ENCODE measurements at regions not wholly inside any gene's neighbourhood (a gene's known extent, or its start where the extent isn't known, plus 50 kb on each side); places are given as distances from the start of the nearest gene placed in this dataset.

DNA sequence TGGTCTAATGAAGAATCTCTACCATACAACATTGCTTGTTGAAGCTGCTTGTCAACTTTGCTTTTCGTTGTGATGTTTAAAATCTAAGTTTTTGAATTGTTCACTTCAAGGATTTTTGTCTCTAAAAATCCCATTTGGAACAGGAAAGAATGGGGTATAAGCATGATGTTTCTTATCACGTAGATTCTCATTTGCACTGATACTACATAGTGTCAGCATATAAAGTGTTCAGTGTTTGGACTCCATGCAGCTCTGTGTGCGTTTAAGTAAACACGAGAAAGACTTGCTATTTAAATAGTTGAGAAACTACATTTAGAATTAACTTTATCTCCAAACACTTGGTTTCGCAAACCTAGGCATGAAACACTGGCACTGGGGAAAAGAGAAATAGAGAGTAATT is 452.5 kb downstream of the NKX6-1 start:
- DNase-seq (ENCODE audit: low spot score in 2 of 2) (no peak), FAIRE-seq (no peak)

DNA sequence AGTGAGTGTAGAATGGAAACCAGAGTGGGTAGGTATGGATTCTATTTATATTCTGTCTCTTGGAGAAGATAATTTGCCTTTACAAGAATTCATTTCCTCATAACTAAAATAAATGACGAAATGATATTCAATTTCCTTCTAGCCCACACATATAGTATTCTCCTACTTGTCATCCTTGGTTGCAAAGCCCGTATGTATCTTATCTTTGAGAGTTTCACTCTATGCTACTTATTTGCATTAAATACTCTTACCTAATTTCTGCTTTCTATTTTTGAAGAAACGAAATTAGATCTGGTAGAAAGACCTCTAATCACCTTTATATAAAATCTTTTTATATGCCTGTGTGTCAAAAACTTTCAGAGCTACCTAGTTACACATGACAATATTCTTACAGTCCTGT is 457.7 kb downstream of the NKX6-1 start:
- FAIRE-seq = no peak
- no peak for DNase-seq (ENCODE audit: low spot score in 2 of 2)

GRCh38 chr4:84035568-84035967 is 463.5 kb downstream of the NKX6-1 start:
- FAIRE-seq = no peak
- no peak for DNase-seq (ENCODE audit: low spot score in 2 of 2)

- FAIRE-seq (no peak), DNase-seq (ENCODE audit: low spot score in 2 of 2) (no peak)
These were observed 466.7 kb downstream of the NKX6-1 start for GRCh38 chr4:84032372-84032771.

GRCh38 chr4:84031401-84031800 is 467.7 kb downstream of the NKX6-1 start:
- DNase-seq (ENCODE audit: low spot score in 2 of 2) (no peak), FAIRE-seq (no peak)

DNA sequence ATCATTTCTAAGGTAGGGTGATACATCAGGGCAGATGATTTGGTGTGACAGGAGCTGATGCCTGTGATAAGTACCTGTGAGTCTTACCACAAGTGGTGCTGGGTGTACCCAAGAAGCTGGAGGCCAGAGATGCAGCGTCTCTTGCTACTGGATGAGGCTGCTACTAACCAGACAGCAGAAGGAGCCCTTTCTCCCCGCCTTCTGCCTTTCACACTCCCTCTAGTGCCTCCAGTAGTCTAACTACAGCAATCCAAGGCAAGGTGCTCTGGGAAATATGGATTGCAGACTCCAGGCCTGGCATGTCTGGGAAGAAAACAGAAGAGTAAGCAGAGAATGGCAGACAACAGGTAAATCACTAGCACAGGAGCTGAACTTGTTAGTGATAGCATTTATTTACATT is 470.8 kb downstream of the NKX6-1 start:
- DNase-seq (ENCODE audit: low spot score in 2 of 2) = no peak
- FAIRE-seq = no peak

GRCh38 chr4:84024405-84024804 is 474.7 kb downstream of the NKX6-1 start:
- FAIRE-seq = no peak
- no peak for DNase-seq (ENCODE audit: low spot score in 2 of 2)

- FAIRE-seq (no peak), DNase-seq (ENCODE audit: low spot score in 2 of 2) (no peak)
These were observed 476.5 kb downstream of the NKX6-1 start for GRCh38 chr4:84022564-84022963.

DNA sequence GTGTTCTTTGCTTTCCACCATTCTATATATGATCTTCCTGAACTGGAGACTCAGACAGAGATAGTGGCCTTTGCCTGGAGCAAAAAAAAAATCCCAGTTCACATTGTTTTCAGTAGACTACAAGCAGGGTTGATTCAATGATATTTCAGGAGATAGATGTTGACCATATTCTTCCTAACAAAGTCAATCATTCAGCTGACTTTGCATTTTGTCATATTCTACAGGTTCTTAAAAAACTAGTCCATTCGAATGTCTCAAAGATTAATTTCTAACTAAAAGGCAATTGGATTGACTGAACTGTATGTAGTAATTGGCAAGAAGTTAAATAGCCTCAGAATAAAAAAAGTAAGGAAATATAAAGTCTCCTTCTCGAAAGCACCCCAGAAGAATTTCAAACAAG is 479.5 kb downstream of the NKX6-1 start:
- no peak for DNase-seq (ENCODE audit: low spot score in 2 of 2)
- FAIRE-seq = no peak

DNA sequence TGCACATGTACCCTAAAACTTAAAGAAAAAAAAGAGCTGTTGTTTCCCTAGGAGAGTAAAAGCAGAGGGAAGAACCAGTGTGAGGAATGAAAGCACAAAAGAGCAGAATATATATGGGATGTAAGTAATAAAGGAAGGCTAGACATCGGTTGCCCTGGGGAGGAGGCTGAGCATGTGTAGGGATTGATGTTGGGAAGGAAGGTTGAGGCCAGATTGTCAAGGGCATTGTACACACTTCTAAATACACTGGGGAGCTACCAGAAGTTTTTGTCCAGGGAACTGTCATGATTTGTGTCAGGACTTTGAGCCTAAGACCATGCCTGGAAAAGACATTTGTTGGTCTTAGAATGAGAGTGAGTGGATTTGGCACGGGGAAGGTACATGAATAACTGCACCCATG is 467.1 kb downstream of the GPAT3 start:
- no peak for DNase-seq (ENCODE audit: low spot score in 2 of 2)
- FAIRE-seq = no peak

DNA sequence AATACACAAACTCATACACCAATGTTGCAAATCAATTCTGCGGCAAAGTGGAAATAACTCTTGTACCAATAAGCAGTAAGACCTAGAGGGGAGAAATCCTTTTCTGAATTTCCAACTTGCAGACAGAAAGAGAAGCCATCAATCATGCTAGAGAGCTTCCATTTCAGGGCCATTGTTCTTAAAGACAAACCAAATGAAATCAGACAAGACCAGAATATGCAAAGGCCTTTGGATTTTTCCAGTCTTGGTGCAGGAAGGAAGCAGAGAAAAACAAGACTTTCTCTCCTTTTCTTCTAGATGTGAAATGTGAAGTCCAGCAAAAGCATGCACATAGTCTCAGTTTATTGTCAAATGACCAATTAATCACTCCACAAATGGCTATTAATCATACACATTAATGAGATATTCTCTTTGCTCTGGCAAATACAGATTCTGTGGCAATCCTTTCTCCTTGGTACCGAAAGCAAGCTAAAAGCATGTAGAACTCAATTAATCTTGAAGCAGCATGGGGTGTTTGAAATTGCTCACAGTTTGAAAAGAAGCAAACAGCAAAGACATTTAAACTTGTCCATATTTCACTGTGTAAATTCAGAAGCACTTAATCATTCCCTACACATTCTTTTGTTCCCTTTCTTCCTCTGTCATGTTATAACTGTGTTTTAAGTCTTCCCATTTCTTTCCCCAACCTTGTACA is 466.1 kb downstream of the GPAT3 start:
- FAIRE-seq (no peak), DNase-seq (ENCODE audit: low spot score in 2 of 2) (no peak)

- DNase-seq (ENCODE audit: low spot score in 2 of 2) (no peak), FAIRE-seq (no peak)
These were observed 460.3 kb downstream of the GPAT3 start for GRCh38 chr4:83996254-83996653.

GRCh38 chr4:83993774-83994173 is 457.9 kb downstream of the GPAT3 start:
- no peak for DNase-seq (ENCODE audit: low spot score in 2 of 2)
- FAIRE-seq = no peak

- FAIRE-seq = no peak
- DNase-seq (ENCODE audit: low spot score in 2 of 2) = no peak
These were observed 453.9 kb downstream of the GPAT3 start for GRCh38 chr4:83989835-83990234.

- FAIRE-seq (no peak), DNase-seq (ENCODE audit: low spot score in 2 of 2) (no peak)
These were observed 445.2 kb downstream of the GPAT3 start for GRCh38 chr4:83981156-83981555.

DNA sequence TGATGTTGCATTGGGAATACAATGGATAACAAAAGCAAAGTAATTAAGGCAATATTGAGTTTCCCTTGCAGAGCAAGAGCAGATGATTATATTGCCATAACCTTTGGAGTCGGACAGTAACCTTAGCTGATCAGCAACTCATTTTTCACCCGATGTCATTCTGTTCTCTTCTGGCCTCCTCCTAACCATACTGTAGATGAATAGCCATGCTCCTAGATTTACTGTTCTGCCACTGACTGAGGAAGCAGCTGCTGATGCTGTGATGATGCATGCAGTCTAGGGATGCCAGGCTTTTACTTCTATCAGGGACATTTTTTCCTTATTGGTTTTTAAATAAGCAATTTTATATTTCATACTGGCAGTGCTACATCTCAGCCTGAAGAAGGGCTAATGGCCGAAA is 443.9 kb downstream of the GPAT3 start:
- FAIRE-seq (no peak), DNase-seq (ENCODE audit: low spot score in 2 of 2) (no peak)

- no peak for FAIRE-seq
- no peak for DNase-seq (ENCODE audit: low spot score in 2 of 2)
These were observed 438.3 kb downstream of the GPAT3 start for GRCh38 chr4:83974111-83974780.

DNA sequence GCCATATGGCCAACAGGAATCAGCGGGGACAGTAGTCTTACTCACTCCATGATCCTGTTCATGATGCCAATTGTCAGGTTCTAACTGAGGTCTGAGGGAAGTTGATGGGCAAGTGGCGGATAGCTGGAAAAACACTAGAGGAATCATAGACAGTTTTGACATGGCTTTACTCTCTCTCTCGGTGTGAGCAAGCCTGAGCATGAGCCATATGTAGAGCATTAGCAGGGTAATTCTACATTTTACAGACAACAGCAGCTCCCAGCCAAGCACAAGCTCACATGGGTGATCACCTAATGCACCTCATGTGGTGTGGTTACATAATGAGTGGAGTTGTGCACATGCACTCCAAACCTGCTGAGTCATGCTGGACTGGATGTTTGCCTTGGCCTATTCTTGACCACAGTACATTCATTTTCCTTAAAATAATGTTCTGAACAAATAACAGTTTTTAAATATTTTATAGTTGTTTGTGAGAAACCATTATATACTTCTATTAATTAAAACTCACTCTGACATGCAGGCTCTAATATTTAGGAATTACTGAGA is 429.2 kb downstream of the GPAT3 start:
- DNase-seq (ENCODE audit: low spot score in 2 of 2) (no peak), FAIRE-seq (no peak)

DNA sequence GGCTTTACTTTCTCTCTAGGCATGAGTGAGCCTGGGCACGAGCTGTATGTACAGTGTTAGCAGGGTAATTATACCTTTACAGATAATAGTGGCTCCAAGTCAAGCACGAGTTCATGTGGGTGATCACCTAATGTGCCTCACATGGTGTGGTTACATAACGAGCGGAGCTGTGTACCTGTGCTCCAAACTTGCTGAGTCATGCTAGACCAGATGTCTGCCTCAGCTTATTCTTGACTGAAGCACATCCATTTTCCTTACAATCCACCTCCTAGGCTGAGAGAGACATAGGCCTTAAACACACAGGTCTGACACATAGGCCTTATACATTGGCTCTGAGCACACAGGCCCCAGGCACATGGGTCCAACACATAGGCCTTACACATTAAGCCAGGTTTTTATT is 426.6 kb downstream of the GPAT3 start:
- no peak for FAIRE-seq
- no peak for DNase-seq (ENCODE audit: low spot score in 2 of 2)

- no peak for FAIRE-seq
- no peak for DNase-seq (ENCODE audit: low spot score in 2 of 2)
These were observed 425.7 kb downstream of the GPAT3 start for GRCh38 chr4:83961575-83961974.

GRCh38 chr4:83959160-83959559 is 423.3 kb downstream of the GPAT3 start:
- no peak for DNase-seq (ENCODE audit: low spot score in 2 of 2)
- no peak for FAIRE-seq

DNA sequence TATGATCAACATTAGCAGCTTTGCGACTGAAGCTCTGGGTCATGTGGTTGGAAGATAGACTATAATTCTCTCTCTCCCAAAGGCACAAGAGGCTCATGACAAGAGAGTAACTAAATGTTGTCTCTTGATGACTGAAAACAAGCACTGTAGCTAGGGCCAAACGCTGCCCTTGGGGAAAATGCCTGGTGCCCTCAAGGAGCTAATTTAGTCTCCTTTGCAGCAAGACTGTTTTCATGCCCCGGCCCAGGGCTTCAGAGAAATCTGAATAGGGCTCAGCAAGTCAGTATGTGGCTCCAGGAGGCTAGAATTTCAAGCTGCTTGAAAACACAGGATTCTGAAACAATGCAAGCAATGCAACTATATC is 411.9 kb downstream of the GPAT3 start:
- FAIRE-seq (no peak), DNase-seq (ENCODE audit: low spot score in 2 of 2) (no peak)
